ENCODE measurements at regions not wholly inside any gene's neighbourhood (a gene's known extent, or its start where the extent isn't known, plus 50 kb on each side); places are given as distances from the start of the nearest gene placed in this dataset.

DNA sequence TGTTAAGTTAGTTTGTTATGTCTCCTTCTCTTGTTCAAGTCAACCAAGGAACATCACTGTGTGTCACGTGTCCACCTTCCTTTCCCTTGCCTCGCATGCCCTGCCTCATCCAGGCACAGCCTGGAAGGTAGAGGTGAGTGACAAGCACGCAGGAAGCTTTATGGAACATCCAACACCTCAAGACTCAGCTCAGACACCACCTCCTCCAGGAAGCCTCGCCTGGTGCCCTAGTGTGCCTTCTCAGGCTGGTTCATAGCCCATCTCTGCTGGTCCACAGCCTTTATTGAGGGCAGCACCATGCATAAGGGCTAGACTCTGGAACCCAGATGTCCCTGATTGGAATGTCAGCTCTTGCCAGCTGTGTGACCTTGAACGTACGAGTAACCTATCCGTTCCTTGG is 224.3 kb downstream of the ANKRD60 start:
- TF ChIP-seq, protein P1, sequence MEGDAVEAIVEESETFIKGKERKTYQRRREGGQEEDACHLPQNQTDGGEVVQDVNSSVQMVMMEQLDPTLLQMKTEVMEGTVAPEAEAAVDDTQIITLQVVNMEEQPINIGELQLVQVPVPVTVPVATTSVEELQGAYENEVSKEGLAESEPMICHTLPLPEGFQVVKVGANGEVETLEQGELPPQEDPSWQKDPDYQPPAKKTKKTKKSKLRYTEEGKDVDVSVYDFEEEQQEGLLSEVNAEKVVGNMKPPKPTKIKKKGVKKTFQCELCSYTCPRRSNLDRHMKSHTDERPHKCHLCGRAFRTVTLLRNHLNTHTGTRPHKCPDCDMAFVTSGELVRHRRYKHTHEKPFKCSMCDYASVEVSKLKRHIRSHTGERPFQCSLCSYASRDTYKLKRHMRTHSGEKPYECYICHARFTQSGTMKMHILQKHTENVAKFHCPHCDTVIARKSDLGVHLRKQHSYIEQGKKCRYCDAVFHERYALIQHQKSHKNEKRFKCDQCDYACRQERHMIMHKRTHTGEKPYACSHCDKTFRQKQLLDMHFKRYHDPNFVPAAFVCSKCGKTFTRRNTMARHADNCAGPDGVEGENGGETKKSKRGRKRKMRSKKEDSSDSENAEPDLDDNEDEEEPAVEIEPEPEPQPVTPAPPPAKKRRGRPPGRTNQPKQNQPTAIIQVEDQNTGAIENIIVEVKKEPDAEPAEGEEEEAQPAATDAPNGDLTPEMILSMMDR (conservative IDR thresholded peaks at IDR 0.05; ENCODE audit: low read depth, low read length): no peak
- no peak for TF ChIP-seq EZH2 (IDR thresholded peaks at IDR 0.05; ENCODE audit: borderline replicate concordance, low read depth, low read length, poor library complexity, severe bottlenecking)
